Uterus (tissue), 2 donors: ENCODE measurements at regions not wholly inside any gene's neighbourhood (a gene's known extent, or its start where the extent isn't known, plus 50 kb on each side); places are given as distances from the start of the nearest gene placed in this dataset.

Experiments used
- CTCF ChIP-seq, 4 experiments: fragments of 200-600 bp in 2 of 4; fragments of 450-650 bp in 2 of 4; sonication (generic) in 2 of 4; IDR thresholded peaks; one replicate each; pipeline ENCODE4 v1.5.1; 2016 to 2019; ENCODE audit warnings: antibody characterized with exemption in 4 of 4, mild to moderate bottlenecking in 2 of 4, moderate library complexity in 1 of 4
- POLR2A ChIP-seq, 2 donors: fragments of 450-650 bp; IDR thresholded peaks; one replicate each; pipeline ENCODE4 v1.6.1; 2016; ENCODE audit warnings: antibody characterized with exemption in 2 of 2, mild to moderate bottlenecking in 1 of 2, moderate library complexity in 1 of 2

DNA sequence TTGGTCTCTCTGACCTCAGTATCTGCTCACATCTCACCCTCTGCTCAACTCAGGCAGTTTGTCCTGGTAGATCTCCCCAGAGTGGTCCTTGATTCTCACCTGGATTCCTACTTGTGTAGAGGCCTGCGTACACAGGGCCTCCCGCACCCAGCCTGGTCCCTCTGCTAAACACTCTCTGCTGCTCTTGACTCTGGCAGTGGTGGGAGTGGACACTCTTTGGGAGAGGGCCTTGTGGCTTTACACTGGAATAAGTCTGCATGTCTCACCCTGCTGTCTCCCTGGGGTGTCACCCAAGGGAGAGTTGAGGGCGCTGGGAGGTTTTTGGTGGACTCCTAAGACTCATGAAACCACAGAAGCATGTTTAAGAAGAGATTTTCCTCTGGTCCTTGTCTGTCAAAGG, 57.3 kb upstream of the ECI2 start:
- TF ChIP-seq POLR2A (IDR thresholded peaks at IDR 0.05) = no peak
- TF ChIP-seq CTCF (IDR thresholded peaks at IDR 0.05) = no peak
